ENCODE measurements at regions not wholly inside any gene's neighbourhood (a gene's known extent, or its start where the extent isn't known, plus 50 kb on each side); places are given as distances from the start of the nearest gene placed in this dataset.
"Not testable (repeated sequence)": the region's sequence is repeated elsewhere in the genome, so short reads cannot be mapped to it uniquely, and the experiment has no call there.

GRCh38 chr6:72533606-72534005 is 88.3 kb upstream of the KCNQ5 start:
- no peak for DNase-seq (ENCODE audit: low read depth)

GRCh38 chr6:72534236-72534635 is 87.6 kb upstream of the KCNQ5 start:
- DNase-seq (ENCODE audit: low read depth): no peak

DNA sequence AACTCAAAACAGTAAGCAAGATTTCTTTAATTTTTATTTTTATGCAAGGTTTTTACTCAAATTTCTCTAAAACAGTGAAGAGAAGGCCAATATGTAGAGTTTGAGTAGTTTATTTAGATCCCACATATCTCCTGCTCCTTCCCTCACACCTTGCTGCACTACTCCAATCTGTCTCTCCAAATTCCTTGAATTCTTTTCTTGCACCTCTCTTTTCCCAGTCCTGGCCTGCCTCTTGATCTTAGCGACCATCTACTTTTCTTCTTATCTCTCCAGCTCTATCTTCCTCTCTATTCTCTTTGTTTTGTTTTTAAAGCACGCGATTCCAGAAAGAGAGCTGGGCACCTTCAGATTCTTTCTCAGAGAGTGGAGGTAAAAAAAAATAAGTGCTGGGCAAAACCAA is 86.7 kb upstream of the KCNQ5 start:
- DNase-seq (ENCODE audit: low read depth): no peak

DNA sequence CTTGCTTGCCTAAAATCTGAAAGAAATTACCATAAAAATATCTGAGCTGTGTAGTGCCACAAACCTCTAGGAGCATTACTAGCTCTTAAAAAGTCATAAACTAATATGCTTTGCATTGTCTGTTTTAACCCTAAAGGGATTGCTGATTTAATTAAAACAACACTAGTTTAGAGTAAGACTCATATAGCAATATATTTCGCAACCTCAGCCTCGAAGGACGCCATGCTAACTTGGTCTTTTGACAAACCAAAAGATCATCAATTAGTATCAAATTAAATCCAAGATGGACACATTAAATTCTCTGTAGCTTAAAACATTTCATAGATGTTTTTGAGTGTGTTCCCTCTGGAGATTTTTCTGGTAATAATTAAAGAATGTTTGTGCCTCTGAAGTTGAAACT is 74.8 kb upstream of the KCNQ5 start:
- no peak for DNase-seq (ENCODE audit: low read depth)

GRCh38 chr6:72551470-72551869 is 70.4 kb upstream of the KCNQ5 start:
- DNase-seq (ENCODE audit: low read depth): peak; percentile 45

GRCh38 chr6:72552938-72553337 is 68.9 kb upstream of the KCNQ5 start:
- peak; percentile 78 for DNase-seq (ENCODE audit: low read depth)

DNA sequence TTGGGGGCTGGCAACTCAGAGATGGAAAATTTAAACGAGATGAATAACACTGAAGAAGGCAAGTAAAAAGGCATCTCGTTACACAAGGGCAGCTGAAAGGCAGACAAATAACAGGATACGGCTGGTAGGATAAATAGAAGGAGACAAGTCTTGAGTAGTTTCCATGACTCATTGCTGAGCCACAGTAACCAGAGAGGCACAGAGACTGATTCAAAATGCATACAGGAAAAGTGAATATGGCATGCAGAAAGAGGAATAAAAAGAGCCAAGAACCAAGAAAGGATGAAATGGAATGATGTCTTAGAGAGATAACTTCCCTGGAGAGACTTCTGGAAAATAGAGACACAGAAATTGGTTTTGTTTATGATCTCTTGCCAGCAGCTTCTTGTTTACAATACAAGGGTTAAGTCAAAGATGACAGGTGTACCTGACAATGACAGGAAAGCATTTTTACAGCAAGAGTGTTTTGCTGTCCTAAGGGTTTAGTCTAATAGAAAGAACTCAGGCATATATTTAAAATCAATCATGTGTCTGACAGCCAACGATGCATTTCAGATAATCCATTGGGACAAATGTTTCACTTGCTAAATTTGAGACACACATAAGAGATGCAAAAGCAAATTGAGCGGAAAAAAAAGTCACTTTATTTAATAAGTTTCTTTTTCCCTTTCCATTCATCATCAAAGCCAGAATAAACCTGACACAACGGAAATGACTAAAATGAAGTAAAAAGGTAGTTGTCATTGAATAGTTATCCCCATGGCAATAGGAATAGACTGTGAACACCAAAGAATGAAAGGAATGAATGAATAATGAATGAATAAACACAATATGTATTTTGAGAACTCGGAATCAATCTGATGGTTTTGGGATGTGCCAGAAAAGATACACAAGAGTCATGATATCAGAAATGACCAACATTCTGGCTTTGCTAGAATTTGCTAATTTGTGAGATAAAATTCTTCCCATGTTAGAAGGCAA is 68.0 kb upstream of the KCNQ5 start:
- DNase-seq (ENCODE audit: low read depth): peak; percentile 98

GRCh38 chr6:72554761-72555221 is 67.1 kb upstream of the KCNQ5 start:
- peak; percentile 90 for DNase-seq (ENCODE audit: low read depth)

DNA sequence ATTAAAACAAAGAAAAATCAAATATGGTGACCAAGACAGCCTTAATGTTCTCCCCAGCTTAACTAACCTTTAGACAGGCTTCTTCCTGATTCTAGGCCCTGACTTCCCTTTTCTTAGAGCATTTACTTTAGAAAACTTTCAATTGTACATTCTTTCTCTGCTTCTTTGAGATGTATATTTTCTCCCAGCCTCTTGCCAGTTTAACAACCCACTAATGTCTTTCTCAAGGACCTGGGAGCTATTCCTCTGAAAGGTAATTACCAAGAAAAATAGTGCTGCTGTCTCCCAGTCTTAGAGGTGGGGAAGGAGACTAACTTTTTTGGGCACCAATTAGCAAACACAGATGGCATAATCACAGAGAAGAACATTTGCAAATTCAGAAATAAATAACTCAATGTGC is 62.8 kb upstream of the KCNQ5 start:
- DNase-seq (ENCODE audit: low read depth): no peak

GRCh38 chr6:72559555-72559954 is 62.3 kb upstream of the KCNQ5 start:
- no peak for DNase-seq (ENCODE audit: low read depth)

DNA sequence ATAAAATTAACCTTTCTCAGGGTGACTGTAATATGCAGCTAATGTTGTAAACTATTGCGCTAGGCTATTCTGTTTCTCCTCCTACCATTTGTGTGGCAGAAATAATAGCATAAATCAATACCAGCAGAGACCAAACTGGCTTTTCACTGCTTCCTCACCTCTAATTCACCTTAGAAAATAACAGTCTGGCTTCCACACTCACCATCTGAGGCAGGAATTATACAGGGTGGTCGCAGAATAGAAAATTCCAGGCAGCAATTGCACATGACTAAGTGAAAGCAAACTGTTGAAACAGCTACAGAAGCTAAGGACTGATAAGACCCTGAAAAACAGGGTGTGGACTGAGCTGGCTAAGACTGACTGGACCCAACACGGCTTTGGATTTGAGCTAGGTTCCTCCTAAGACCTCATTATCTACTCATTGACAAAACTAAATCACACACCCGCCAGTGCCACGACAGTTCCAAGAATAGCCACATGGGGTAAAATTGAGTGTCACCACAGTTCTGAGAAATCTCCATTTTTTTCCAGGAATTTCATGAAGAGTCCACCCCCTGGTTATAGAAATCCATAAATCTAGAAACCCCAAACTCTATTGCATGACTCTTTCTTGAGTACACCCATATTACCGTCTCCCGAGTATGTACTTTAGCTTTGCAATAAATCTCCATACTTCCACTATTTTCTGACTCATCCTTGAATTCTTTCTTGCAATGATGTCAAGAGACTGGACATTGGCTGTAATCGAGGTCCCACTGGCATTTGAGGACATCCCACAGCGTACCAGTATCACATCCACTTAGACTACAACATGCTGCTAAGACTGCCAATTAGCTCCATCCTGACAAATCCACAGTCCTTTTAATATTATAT is 60.9 kb upstream of the KCNQ5 start:
- DNase-seq (ENCODE audit: low read depth): no peak

- no peak for DNase-seq (ENCODE audit: low read depth)
Observed at GRCh38 chr6:72561629-72562028, 60.2 kb upstream of the KCNQ5 start.

- peak; percentile 20 for DNase-seq (ENCODE audit: low read depth)
Observed at GRCh38 chr6:72564231-72564630, 57.6 kb upstream of the KCNQ5 start.

GRCh38 chr6:72571993-72572392 is 49.9 kb upstream of the KCNQ5 start:
- DNase-seq (ENCODE audit: low read depth): not testable (repeated sequence)
